Stimulated activated CD8-positive, alpha-beta memory T cell treated with anti-CD3 and anti-CD28 coated beads, Interleukin-4, amount 100 ng/mL, for 48 hours (primary cell): ENCODE measurements at regions not wholly inside any gene's neighbourhood (a gene's known extent, or its start where the extent isn't known, plus 50 kb on each side); places are given as distances from the start of the nearest gene placed in this dataset.
A peak's percentile ranks its signal among the peaks of the same experiment; 100 is the strongest.

ENCODE experiments used
- DNase-seq: peaks from one replicate; pipeline ENCODE4 v3.0.0-alpha.2; 2020

DNA sequence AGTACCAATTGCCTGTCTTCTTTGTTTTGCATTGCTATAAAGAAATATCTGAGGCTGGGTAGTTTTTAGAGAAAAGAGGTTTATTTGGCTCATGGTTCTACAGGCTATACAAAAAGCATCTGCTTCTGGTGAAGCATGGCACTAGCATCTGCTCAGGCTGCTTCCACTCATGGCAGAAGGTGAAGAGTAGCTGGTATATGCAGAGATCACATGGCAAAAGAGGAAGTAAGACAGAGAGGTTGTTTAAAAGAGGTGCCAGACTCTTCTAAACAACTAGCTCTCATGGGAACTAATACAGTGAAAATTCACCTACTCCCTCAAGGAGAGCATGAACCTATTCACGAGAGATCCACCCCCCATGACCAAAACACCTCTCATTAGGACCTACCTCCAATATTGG, 56.7 kb upstream of the GUCA2B start:
- DNase-seq: no peak

DNA sequence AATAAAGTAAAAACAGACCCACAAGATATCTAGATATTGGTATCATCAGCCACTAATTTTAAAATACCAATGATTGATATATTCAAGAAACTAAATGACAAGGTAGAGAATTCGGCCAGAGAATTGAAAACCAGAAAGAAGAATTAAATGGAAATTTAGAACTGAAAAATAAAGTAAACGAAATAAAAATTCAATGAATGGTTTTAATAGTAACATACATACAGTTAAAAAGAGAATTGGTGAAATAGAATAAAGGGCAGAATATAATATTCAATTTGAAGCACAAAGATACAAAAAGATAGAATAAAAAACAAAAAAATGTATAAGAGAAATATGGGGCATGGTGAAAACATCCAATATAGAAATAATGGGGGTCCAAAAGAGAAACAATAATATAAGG, 64.0 kb upstream of the GUCA2B start:
- DNase-seq: no peak

DNA sequence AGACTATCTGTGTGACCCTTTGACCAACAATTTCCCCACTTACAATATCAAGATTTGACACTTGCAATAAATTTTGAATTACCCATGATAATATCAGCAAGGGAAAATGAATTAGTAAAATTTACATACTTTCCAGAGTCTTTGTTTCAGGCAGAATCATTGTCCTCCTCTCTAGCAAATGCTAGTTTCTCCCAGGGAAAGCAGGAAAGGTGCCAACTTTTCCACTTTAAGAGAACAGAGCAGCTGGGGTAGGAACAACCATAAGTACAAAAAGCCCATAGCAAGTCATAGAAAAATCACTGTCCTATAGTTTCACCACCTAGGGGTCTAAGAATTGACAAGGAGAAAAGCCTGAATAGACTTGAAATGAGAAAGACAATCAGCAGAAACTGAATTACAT, 67.1 kb upstream of the GUCA2B start:
- DNase-seq: no peak

DNA sequence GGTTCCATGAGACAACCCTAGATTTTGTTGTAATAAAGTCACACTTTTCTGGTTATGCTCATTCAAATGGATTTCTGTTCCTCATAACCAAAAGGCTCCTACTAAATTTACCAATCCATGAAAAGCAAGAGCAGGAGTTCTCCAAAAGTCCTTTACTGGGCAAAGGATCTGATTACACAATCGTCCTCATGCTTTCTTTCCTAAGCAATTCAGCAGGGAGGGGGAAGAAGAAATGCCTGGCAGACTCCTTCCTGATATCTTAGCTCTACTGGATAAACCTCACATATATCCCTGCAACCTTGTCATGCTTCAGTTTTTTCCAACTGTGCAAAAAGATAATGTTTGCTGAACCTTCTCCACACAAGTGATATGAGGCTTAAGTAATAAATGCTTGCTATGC, 67.6 kb upstream of the GUCA2B start:
- DNase-seq: no peak

DNA sequence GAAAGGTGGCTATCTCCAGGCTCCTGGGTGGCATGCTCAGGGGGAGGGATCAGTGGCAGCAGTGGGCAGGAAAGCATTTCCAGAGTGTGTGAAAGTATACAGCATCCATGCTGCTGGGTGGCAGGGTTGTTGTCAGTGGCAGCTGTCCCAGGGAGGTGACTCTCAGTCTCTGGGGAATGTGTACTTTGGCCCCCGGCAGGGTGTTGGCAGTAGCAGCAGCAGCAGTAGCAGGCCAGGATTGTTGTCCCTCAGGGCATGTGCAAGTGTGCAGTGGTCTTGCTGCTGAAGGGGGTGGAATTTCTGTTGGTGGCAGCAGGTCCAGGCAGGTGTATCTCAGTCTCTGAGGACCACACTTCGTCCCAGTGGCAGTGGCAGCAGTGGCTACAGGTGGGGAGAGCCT, 71.7 kb upstream of the GUCA2B start:
- no peak for DNase-seq

DNA sequence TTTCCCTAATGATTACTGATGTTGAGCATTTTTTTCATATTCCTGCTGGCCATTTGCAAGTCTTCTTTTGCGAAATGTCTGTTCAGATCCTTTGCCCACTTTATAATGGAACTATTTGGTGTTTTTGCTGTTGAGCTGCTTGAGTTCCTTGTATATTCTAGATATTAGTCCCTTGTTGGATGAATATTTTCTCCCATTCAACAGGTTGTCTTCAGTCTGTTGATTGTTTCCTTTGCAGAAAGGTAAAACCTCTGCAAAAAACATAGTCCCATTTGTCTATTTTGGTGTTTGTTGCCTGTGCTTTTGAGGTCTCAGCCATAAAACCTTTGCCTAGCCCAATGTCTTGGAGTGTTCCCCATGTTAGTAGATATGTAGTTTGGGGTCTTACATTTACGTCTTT, 78.0 kb upstream of the GUCA2B start:
- no peak for DNase-seq

DNA sequence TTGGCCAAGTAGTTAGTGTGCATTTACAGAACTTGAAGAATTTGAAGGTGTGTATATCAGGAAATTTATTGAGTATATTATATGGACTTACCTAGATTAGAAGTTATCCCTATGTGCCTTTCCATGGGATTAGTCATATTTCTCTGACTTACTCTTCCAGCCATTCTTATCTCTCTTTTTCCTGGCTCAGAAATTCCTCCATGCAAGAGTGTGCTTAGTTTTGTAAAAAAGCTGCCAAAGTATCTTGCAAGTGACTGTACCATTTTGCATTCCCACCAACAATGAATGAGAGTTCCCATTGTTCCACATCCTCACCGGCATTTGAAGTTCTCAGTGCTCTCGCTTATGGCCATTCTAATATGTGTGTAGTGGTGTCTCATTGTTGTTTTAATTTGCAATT, 82.2 kb upstream of the GUCA2B start:
- DNase-seq: no peak

DNA sequence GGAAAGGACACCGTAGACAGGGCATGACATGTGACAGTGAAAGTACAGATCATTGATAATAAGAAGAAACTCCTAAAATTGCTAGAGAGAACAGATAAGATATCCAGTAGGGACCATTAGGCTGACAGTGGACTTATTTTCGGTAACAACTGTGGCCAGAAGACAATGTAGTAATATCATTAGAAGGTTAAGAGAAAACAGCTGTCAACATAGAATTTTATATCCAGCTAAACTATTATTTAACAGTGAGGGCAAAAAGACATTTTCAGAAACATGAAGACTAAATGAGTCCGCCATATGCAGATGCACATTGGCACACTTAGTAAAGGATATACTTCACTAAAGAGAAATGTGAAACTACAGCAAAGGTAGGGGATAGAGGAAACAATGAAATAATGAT, 95.4 kb upstream of the GUCA2B start:
- no peak for DNase-seq

DNA sequence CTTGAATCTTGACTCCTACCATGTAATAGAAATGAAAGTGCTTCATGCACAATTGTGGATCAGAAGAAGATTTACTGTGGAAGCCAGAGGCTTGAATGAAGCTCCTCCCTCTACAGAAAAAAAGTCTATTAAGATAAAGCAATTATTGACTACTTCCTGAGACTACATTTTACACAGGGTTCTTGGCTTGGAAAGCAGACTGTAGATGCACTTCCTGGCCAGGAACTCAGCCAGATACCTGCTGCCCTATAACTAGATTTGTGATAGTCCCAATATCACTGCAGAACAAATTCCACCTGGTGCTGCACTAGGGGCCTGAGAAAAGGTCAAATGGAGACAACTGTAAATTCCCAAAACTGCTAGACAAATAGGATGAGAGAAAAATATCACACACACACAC, 96.8 kb upstream of the GUCA2B start:
- DNase-seq: no peak

DNA sequence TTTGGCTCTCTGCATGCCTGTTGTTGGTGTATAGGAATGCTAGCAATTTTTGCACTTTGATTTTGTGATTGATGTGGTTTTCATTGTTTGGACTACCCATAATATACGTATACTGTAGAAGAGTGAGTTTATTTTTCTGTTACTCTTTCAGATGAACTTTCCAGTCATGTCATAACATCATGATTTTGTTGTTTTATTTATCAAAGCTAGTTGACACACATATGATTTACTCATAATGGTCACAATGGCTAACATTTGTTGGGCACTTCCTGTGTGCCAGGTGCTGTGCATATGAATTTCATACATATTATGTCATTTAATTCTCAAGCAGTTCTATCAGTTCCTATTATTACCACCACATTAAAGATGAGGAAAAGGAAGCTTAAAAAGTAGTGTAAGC, 98.1 kb upstream of the GUCA2B start:
- no peak for DNase-seq

DNA sequence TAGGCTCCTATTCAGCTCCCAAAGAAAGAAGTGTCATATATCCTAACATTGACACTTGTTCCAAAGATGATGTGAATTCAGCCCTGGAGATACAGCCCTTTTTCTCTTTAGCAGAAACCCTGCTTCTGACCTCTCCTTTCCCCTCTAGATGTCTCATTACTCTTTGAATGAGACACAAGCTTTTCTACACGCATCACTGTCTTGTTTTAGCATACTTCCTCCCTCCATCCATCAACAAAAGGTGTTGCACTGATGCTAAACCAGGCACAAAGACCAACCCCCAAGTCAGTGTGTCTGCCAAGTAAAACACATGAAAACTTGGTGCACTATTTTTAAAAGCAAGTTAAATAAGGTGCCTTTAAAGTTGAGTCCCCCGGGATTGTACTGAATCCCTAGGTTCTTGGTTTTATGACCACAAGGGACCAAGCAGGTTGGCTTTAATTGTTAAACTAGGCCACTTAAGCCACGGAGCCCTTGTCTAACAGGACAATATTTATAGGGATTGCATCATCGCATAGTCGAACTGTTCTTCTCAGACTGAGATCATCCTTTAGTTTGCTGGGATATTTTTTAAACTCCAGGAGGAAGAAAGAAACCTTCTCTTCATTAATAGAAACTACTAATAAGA, 101.0 kb upstream of the GUCA2B start:
- no peak for DNase-seq

DNA sequence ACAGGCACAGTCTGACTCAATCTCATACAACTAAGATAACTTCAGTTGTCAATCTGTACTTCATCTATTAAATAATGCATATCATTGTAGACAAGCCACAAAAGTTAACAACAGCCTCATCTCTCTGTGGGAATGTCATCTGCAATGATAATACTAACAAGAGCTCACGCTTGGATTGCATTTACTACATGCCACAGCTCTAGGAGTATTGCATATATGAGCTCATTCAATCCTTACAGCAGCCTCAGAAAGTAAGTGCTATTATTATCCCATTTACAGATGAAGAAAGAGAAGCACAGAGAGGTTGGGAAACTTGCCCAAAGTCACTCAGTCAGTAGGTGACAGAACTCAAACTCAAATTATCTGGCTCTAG, 105.7 kb upstream of the GUCA2B start:
- no peak for DNase-seq

DNA sequence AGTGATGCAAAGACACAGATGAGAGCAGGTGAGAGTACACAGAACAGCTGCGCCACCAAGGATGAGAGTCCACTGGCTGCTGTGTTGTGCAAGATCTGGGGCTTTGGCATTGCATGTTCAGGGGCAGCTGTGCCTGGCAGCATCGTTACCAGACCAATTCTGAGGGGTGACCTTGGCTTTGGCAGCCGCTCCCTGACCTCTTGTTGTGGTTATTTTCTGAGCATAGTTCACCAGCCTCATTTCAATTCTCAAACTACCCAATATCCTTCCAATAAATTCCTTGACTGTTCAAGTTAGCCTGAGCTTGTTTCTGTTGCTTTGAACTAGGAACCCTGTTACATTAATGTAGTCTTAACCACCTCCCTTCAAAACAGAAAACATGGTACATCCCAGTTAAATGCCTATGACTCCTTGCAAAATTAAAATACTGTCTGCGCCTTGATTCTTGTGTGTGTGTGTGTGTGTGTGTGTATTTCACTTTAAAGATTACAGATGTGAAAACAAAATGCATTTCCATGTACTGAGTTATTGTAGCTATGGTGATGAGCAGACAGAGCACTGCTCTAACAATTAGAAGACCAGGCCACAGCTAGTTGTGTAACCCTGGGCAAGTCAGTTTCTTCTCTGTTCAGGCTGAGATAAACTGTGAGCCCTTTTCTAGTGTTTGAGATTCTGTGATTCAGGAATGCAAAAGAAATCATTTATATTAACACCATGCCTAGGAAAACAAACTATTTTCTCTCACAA, 106.3 kb upstream of the GUCA2B start:
- no peak for DNase-seq

DNA sequence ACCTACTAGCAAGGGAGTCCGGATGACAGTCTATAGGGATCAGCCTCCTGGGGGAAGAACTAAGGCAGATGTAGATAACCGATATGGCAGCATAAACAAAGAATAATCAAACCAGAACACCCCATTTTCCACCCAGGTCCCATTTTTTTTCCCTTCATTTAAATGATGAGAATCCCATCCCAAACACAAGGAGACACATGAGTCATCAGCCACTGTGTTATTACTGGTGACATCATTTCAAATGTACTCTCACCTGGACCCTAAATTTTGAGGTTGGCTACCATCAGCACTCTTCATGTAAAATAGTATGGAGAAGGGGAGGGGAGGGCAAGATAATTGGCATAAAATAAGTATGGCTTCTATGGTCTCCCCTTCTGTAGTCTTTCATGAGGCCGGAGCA, 108.9 kb upstream of the GUCA2B start:
- DNase-seq: no peak

DNA sequence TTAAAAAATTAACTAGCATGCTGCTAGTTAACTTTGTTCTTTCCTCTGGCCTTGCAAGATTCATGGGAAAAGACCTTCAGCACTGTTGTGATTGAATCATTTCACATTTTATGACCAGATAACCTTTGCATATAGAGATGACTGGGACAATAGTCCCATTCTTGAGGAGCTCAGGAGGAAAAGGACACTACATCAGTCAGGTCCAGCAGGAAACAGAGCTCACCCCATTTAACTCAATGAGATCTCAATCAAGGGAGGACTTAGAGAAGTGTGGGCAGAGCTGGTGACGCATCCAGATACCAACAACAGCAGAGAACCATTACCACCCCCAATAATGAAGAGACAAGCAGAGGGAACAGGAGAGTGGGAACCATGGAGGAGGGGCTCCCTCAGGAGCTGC, 109.4 kb upstream of the GUCA2B start:
- no peak for DNase-seq

DNA sequence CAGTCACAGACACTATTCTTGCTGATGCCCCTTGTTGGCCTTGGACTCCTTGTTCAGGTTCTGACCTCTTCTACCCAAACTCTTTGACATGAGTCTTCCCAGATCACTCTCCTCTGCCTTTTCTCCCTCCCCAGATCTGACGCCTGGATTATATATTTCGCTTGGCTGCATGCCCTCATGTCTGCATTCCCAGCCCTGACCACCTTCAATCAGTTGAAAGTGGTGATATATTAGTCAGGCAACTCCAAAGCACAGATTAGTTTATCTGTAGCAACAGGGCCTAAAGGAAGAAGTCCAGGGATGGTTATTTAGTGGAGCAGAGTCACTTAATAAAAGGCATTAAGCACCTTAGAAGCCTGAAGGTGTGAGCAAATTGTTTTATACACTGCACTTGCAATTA, 110.0 kb upstream of the GUCA2B start:
- no peak for DNase-seq

DNA sequence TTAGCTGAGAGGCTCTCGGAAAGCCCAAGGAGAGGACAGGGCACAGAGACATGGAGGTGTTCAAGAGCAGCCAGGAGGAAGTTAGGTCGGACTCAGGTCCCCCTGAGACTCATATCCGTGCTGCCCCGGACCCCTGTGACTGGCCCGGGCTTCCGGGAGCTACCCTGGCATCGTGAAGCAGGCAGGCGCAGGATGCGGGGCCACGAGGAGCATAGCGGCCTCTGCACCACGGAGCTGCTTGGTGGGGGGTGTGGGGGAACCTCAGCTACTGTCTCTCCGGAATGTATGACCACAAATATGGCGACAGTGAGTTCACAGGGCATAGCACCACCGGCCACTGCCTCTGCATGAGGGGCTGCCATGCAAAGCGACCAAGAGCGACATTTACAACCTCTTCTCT, 112.2 kb upstream of the GUCA2B start:
- DNase-seq: no peak

DNA sequence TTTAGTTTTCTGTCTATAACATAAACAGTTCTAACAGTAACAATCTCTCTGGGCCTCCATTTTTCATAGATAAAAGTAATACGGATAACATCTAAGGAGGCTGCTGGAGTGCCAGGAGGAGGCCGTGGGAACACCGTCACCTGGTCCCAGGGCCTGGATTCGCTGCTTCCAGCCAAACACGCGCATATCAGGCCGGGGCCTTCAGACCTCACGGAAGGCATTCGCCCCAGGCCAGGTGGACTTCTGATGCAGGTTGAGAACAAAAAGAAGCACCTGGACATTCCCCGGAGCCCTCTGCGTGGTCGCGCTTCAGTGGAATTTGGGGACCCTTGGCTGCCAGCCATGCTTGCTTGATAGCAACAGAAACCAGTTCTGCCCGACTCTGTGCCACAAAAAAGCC, 113.1 kb upstream of the GUCA2B start:
- DNase-seq: no peak

DNA sequence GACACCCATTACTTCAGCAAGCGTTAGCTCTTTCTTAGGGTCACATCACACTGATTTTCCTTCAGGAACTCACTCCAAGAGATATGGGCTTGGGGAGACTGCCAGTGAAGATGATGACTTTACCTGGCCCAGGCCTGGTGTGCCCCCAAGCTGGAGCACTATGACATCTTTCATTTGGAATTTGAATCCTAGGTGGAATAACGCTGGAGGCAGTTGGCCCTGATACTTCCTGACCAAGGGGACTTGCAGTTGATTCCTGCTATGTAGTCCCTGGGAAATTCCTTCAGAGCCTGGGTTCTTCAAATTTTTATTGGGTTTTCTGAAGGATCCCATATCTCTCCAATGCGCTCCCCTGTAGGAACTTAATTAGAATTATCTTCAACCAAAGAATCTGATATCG, 114.9 kb upstream of the GUCA2B start:
- no peak for DNase-seq

DNA sequence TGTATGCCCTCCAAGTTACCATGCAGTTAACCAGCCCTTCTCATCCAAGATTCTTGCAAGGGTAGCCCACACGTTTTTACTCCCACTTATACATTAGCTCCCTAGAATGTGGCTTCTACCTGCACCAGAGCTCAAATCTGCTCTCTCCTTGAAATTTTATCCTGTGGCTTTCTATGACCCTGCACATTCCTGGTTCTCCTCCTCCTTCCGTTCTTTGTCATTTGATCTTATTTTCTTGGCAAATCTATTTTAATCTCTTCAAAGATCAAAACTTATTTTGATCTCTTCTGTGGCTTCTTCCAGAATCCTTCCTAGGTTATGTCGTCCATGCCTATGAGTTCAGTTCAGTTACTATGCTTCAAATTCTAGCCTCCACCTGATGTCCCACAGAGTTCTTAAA, 115.6 kb upstream of the GUCA2B start:
- DNase-seq: no peak

DNA sequence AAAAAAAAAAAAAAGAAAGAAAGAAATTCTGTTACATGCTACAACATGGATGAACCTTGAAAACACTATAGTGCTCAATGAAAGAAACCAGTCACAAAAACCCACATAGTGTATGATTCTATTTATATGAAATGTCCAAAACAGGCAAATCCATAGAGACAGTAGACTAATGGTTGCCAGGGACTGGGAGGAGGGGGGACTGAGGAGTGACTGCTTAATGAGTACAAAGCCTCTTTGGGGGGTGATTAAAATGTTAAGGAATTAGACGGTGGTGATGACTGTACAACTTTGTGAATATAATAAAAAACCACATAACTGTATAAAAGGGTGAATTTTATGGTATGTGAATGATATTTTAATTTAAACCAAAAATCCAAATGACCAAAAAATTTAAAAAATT, 116.0 kb upstream of the GUCA2B start:
- DNase-seq: no peak

DNA sequence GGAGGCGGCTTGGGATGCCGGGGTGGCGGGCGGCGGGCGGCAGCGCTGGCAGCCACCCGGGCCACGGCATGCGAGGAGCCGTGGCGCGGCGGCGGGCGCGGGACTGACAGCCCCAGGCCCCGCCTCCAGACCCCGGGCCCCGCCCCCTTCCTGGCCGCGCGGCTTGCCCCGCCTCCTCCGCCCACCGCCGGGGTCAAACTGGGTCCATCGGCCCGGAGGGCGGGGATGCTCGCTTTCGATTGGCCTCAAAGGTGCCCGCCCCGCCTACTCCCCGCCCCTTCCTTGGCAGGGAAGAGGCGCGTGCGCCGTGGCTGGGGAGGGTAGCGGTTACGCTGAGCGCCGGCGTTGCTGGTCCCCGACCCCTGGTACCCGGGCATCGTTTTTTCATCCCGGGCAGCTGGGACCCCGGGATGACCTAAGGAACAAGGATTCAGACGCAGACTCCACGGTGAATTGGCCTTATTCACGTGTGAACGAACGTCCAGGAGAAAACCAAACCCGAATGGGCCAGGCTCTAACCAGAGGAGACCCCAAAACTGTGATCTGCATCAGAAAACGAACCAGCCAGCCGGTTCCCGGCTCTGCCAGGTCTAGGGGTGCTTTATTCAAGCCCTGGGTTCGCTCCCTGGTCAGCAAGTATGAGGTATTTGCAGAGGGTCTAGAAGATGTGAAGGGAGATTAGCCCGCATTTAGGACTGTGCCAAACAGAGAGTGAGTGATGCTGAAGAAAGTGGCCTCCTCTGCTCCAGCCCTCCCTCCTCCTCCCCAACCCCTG, 117.2 kb upstream of the GUCA2B start:
- DNase-seq: peak; percentile 100

DNA sequence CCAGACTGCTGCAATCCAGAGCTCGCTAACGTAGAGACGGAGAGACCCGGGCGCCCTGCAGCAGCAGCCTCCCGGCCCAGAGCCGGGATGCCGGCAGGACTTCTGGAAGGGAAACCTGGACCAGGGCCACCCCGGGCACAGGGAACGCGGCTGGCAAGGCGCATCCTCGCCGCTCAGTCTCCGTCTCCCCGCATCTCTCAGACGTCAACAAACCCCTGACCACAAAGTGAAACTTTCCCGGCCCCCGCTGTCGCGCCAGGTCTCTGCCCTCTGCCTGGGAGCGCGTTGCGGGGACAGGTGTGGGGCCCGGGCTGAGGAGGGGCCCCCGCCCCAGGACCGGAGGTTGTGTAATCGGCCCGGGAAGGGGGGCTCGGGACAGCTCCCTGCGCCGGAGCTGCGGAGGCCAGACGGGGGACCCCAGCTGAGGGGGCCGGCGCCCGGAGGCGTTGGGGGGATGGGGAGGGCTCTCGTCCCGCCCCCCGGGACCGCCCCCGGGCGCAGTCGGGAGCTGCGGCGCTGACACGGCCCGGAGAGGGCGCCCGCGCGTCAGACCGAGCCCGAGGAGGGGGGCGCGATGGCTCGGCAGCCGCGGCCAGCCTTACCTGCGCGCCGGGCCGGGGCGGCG, 116.6 kb upstream of the HIVEP3 start:
- peak; percentile 69 for DNase-seq

DNA sequence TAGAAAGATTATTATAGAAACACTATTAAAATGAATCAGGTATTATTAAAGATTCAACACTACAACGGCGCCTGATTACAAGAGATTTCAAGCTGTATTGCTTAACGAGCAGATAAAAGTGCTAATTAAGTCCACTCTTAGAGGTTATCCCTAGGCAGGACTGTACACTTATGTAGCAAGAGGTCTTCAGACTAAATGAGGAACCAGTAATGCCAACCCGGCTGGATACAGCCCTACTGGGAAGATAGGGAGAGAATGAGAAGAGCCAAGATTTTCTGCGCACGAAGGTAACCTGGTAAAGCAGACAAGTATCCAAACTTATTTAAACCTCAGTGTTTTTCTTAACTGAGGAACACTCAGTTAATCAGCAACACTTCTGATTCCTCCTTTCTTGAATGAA, 115.7 kb upstream of the HIVEP3 start:
- no peak for DNase-seq
